HepG2 (cell line): ENCODE measurements at regions not wholly inside any gene's neighbourhood (a gene's known extent, or its start where the extent isn't known, plus 50 kb on each side); places are given as distances from the start of the nearest gene placed in this dataset.

Experiments used
- ISL2 ChIP-seq: sonication (generic); formaldehyde crosslinking; IDR thresholded peaks from 2 replicates; pipeline ENCODE4 v1.5.0; 2020; ENCODE audit warnings: missing genetic modification reagents
- TF ChIP-seq, protein P1 (sequence below): IDR thresholded peaks from 2 replicates; pipeline ENCODE4 v1.6.1; 2016; ENCODE audit warnings: missing compliant biosample characterization, missing genetic modification reagents, borderline replicate concordance

DNA sequence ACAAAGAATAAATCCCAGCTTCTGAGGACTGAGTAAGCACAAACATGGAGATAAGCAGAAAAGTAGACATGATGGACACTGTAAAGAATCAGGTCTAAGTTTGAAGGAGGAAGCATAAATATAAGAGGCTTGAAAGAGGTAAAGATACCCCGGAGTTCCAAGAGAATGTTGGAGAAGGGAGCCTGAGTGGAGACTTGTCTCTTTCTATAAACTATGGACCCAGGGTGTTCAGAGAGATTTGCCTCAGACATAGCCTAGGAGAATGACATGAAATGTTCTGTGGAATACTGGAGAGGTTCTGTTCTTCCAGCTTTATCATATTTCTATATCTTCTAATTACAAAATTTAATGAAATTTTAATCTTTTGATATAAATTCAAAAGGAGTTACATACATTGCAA lies 554.3 kb upstream of the B3GALT2 start:
- TF ChIP-seq, protein P1, sequence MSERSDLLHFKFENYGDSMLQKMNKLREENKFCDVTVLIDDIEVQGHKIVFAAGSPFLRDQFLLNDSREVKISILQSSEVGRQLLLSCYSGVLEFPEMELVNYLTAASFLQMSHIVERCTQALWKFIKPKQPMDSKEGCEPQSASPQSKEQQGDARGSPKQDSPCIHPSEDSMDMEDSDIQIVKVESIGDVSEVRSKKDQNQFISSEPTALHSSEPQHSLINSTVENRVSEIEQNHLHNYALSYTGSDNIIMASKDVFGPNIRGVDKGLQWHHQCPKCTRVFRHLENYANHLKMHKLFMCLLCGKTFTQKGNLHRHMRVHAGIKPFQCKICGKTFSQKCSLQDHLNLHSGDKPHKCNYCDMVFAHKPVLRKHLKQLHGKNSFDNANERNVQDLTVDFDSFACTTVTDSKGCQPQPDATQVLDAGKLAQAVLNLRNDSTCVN (CRISPR knock-in tag): no peak
- TF ChIP-seq ISL2 (CRISPR knock-in tag): no peak
